ENCODE measurements at regions not wholly inside any gene's neighbourhood (a gene's known extent, or its start where the extent isn't known, plus 50 kb on each side); places are given as distances from the start of the nearest gene placed in this dataset.

DNA sequence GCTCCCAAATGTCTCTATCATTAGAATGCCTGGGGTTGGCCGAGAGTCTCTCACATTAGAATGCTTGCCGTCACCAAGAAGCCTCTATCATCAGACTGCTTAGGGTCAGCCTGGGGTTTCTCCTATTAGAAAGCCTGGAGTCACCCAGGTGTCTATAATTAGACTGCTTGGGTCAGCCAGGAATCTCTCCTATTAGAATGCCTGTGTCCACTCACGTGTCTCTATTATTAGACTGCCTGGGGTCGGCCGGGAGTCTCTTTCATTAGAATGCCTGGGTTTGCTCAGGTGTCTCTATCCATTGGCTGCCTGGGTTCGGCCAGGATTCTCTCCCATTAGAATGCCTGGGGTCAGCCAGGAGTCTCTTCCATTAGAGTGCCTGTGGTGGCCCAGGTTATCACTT lies 1453.1 kb downstream of the UQCRFS1 start:
- TF ChIP-seq, protein P1, sequence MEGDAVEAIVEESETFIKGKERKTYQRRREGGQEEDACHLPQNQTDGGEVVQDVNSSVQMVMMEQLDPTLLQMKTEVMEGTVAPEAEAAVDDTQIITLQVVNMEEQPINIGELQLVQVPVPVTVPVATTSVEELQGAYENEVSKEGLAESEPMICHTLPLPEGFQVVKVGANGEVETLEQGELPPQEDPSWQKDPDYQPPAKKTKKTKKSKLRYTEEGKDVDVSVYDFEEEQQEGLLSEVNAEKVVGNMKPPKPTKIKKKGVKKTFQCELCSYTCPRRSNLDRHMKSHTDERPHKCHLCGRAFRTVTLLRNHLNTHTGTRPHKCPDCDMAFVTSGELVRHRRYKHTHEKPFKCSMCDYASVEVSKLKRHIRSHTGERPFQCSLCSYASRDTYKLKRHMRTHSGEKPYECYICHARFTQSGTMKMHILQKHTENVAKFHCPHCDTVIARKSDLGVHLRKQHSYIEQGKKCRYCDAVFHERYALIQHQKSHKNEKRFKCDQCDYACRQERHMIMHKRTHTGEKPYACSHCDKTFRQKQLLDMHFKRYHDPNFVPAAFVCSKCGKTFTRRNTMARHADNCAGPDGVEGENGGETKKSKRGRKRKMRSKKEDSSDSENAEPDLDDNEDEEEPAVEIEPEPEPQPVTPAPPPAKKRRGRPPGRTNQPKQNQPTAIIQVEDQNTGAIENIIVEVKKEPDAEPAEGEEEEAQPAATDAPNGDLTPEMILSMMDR (conservative IDR thresholded peaks at IDR 0.05): no peak
- no peak for TF ChIP-seq EZH2 (IDR thresholded peaks at IDR 0.05; ENCODE audit: low read depth)

All from PC-9 (cell line).